Keratinocyte (primary cell): ENCODE measurements at regions not wholly inside any gene's neighbourhood (a gene's known extent, or its start where the extent isn't known, plus 50 kb on each side); places are given as distances from the start of the nearest gene placed in this dataset.

ENCODE experiments used
- DNase-seq: peaks from one replicate; pipeline ENCODE4 v3.0.0-alpha.2; 2011; ENCODE audit warnings: low read depth, missing footprints, low spot score
- FAIRE-seq: peaks from 2 replicates; lab custom pipeline; 2011; peaks lifted over from hg19 to GRCh38; lab: Jason Lieb, UNC
- H2AFZ ChIP-seq: 2 replicates; pipeline ENCODE4 v1.6.0; 2012; ENCODE audit warnings: low read length, control low read depth, inconsistent platforms; ENCODE audit not compliant: control insufficient read depth
- H3K27ac ChIP-seq: 2 replicates; pipeline ENCODE4 v1.5.1; 2011; ENCODE audit warnings: low read length; ENCODE audit not compliant: control insufficient read depth, insufficient read depth
- H3K27me3 ChIP-seq: 3 replicates; pipeline ENCODE4 v1.6.0; 2011; ENCODE audit warnings: low read length; ENCODE audit not compliant: control insufficient read depth, insufficient read depth; ENCODE audit errors: extremely low read depth
- H3K36me3 ChIP-seq, 2 experiments: 2 replicates in 1 of 2; 3 replicates in 1 of 2; pipeline ENCODE4 v1.5.1; 2011; ENCODE audit warnings: low read length in 2 of 2, mild to moderate bottlenecking in 1 of 2; ENCODE audit not compliant: control insufficient read depth in 2 of 2, insufficient read depth in 2 of 2; ENCODE audit errors: extremely low read depth in 1 of 2
- H3K4me1 ChIP-seq: 3 replicates; pipeline ENCODE4 v1.5.1; 2011; ENCODE audit warnings: low read length; ENCODE audit not compliant: control insufficient read depth, insufficient read depth; ENCODE audit errors: extremely low read depth
- H3K4me2 ChIP-seq: 3 replicates; pipeline ENCODE4 v1.6.0; 2011; ENCODE audit warnings: low read depth, low read length; ENCODE audit not compliant: control insufficient read depth, insufficient read depth; ENCODE audit errors: extremely low read depth
- H3K4me3 ChIP-seq, 3 experiments: fragments of 200-600 bp in 1 of 3; sonication (generic) in 1 of 3; 2 replicates in 2 of 3; 3 replicates in 1 of 3; pipeline ENCODE4 v1.5.1; 2011 to 2016; ENCODE audit warnings: low read length in 3 of 3, mild to moderate bottlenecking in 3 of 3, control low read depth in 2 of 3, inconsistent platforms in 1 of 3, low read depth in 1 of 3, mixed read lengths in 1 of 3, mixed run types in 1 of 3, moderate library complexity in 1 of 3; ENCODE audit not compliant: control insufficient read depth in 2 of 3, insufficient read depth in 2 of 3; ENCODE audit errors: extremely low read depth in 1 of 3
- H3K79me2 ChIP-seq: 2 replicates; pipeline ENCODE4 v1.6.0; 2012; ENCODE audit warnings: low read length; ENCODE audit not compliant: control insufficient read depth, insufficient read depth
- H3K9ac ChIP-seq: 3 replicates; pipeline ENCODE4 v1.6.0; 2011; ENCODE audit warnings: low read length; ENCODE audit not compliant: control insufficient read depth, insufficient read depth; ENCODE audit errors: extremely low read depth
- H3K9me1 ChIP-seq: 3 replicates; pipeline ENCODE4 v1.6.0; 2011; ENCODE audit warnings: low read length; ENCODE audit not compliant: control insufficient read depth, insufficient read depth; ENCODE audit errors: extremely low read depth
- H3K9me3 ChIP-seq: 2 replicates; pipeline ENCODE4 v1.5.1; 2012; ENCODE audit warnings: low read depth, low read length; ENCODE audit not compliant: control insufficient read depth
- H4K20me1 ChIP-seq: 3 replicates; pipeline ENCODE4 v1.6.0; 2011; ENCODE audit warnings: low read length; ENCODE audit not compliant: control insufficient read depth, insufficient read depth; ENCODE audit errors: extremely low read depth
- CTCF ChIP-seq, 3 experiments: IDR thresholded peaks in 1 of 3; conservative IDR thresholded peaks in 1 of 3; optimal IDR thresholded peaks in 1 of 3; 2 replicates in 2 of 3; 3 replicates in 1 of 3; pipeline versions ENCODE3 to v1.5.1; 2011; ENCODE audit warnings: low read length in 3 of 3, mild to moderate bottlenecking in 3 of 3, moderate library complexity in 2 of 3, control low read depth in 1 of 3, inconsistent platforms in 1 of 3; ENCODE audit not compliant: insufficient read depth in 2 of 3; ENCODE audit errors: extremely low read depth in 1 of 3
- EZH2 ChIP-seq: IDR thresholded peaks from one replicate; pipeline ENCODE4 v1.6.1; 2012; ENCODE audit warnings: inconsistent platforms, mild to moderate bottlenecking, low read length, moderate library complexity
- dilution Hi-C: fragments of 300-500 bp; cut with MboI; formaldehyde crosslinking; loops from one replicate; pipeline ENCODE4 v1.7.0; 2020; ENCODE audit warnings: low sequenced_read_pairs; ENCODE audit not compliant: extremely low pct_ligation_motif_present

- no peaks in the 10 kb centered on the region for H3K9me1 ChIP-seq
- H2AFZ ChIP-seq = no peak overlapping the region
- no peak for FAIRE-seq
- no peak overlapping the region for H3K27ac ChIP-seq
- H3K36me3 ChIP-seq = no peaks in the 10 kb centered on the region
- H3K9ac ChIP-seq = no peak overlapping the region
- no peaks in the 10 kb centered on the region for H3K9me3 ChIP-seq
- no peaks in the 10 kb centered on the region for H3K27me3 ChIP-seq
- H3K4me2 ChIP-seq = no peak overlapping the region
- dilution Hi-C loops = no loop called here
- no peak for DNase-seq
- no peaks in the 10 kb centered on the region for H4K20me1 ChIP-seq
- no peaks in the 10 kb centered on the region for H3K4me1 ChIP-seq
- no peaks in the 10 kb centered on the region for H3K79me2 ChIP-seq
- TF ChIP-seq CTCF (optimal IDR thresholded peaks at IDR 0.05 in 1 of 3, IDR thresholded peaks at IDR 0.05 in 1 of 3, conservative IDR thresholded peaks at IDR 0.05 in 1 of 3; ENCODE audit: extremely low read depth in 1 of 3, insufficient read depth in 2 of 3, low read length in 3 of 3) = no peak
- TF ChIP-seq EZH2 = no peak
- no peak overlapping the region for H3K4me3 ChIP-seq
These were observed 156.3 kb upstream of the TMEM106B start for GRCh38 chr7:12054830-12055229.

GRCh38 chr7:12056381-12056780 lies 154.7 kb upstream of the TMEM106B start:
- no peak overlapping the region for H3K27ac ChIP-seq
- H4K20me1 ChIP-seq = no peaks in the 10 kb centered on the region
- H3K4me3 ChIP-seq = no peak overlapping the region
- no peaks in the 10 kb centered on the region for H3K4me1 ChIP-seq
- TF ChIP-seq EZH2 = no peak
- no peak for TF ChIP-seq CTCF (optimal IDR thresholded peaks at IDR 0.05 in 1 of 3, IDR thresholded peaks at IDR 0.05 in 1 of 3, conservative IDR thresholded peaks at IDR 0.05 in 1 of 3; ENCODE audit: extremely low read depth in 1 of 3, insufficient read depth in 2 of 3, low read length in 3 of 3)
- FAIRE-seq (no peak), DNase-seq (no peak)
- no peaks in the 10 kb centered on the region for H3K79me2 ChIP-seq
- dilution Hi-C loops = no loop called here
- no peaks in the 10 kb centered on the region for H3K36me3 ChIP-seq
- H3K9me3 ChIP-seq = no peaks in the 10 kb centered on the region
- H3K9me1 ChIP-seq = no peaks in the 10 kb centered on the region
- no peak overlapping the region for H3K4me2 ChIP-seq
- H2AFZ ChIP-seq = no peak overlapping the region
- no peak overlapping the region for H3K9ac ChIP-seq
- H3K27me3 ChIP-seq = no peaks in the 10 kb centered on the region
